Activated CD8-positive, alpha-beta memory T cell treated with anti-CD3 and anti-CD28 coated beads, Interleukin-2, amount 10 ng/mL, durations not matched to agents 7 days and 5 days (primary cell): ENCODE measurements at regions not wholly inside any gene's neighbourhood (a gene's known extent, or its start where the extent isn't known, plus 50 kb on each side); places are given as distances from the start of the nearest gene placed in this dataset.

ENCODE experiments used
- ATAC-seq: fragments of 150-1000 bp; cut with Tn5 transposase; one replicate; pipeline ENCODE4 v1.10.0; 2021; ENCODE audit warnings: moderate library complexity
- CTCF ChIA-PET: fragments of 350-600 bp; sonication (Branson Sonifier 250); formaldehyde crosslinking; loops from one replicate; lab custom pipeline; 2021; ENCODE audit warnings: antibody characterized with exemption; lab: Charles Lee
- DNase-seq: peaks from one replicate; pipeline ENCODE4 v3.0.0-alpha.2; 2020
- H3K27ac Mint-ChIP-seq: one replicate; pipeline ENCODE4 v1.8.0; 2021; ENCODE audit warnings: mild to moderate bottlenecking, mixed read lengths
- H3K27me3 Mint-ChIP-seq: one replicate; pipeline ENCODE4 v1.8.0; 2021; ENCODE audit warnings: mixed read lengths
- H3K36me3 Mint-ChIP-seq: one replicate; pipeline ENCODE4 v1.8.0; 2021; ENCODE audit warnings: mild to moderate bottlenecking, mixed read lengths
- H3K4me1 Mint-ChIP-seq: one replicate; pipeline ENCODE4 v1.8.0; 2021; ENCODE audit warnings: mixed read lengths
- H3K4me3 Mint-ChIP-seq: one replicate; pipeline ENCODE4 v1.8.0; 2021; ENCODE audit warnings: mild to moderate bottlenecking, moderate library complexity, mixed read lengths
- H3K9me3 Mint-ChIP-seq: one replicate; pipeline ENCODE4 v1.8.0; 2022; ENCODE audit warnings: low read depth, mixed read lengths

DNA sequence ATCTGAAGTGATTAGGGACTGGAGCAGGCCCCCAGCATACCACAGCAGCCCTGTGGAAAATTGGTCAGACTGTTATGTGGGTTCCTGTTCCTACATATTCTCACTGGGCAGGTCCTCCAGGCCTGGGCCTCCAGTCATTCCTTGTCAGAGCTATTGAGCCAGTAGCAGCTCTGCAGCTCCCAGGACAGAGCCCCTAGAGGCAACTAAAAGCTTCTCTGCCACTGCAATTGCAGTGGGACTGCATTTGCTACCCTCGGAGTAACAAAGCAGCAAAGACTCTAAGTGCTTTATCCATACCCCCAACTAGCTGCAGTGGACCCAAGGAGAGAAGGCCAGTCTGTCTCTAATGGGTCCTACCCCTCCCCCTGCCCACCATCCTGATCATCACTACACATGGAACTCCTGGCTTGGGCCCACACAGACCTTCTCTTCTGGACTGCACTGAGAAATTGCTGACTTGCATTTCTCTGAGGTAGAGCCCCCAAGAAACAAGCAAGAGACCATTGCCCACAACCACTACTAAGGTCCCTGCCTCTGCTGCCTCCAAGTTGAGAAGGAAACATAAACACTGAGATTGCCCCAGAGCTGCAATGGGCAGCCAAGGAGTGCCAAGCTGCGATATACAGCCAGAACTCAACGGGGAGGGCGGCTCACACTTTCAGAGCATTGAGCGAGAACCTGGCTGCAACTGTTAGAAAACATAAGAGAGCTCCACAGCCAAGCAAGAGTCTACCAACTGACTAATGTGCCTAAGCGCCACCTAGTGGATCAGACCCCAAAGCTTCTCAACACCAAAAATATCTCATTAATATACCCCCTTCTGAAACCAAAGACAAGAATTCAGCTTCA lies 738.7 kb upstream of the NDST4 start:
- ATAC-seq (no peak), DNase-seq (no peak)
- H3K36me3 Mint-ChIP-seq: no peaks in the 10 kb centered on the region
- no peaks in the 10 kb centered on the region for H3K9me3 Mint-ChIP-seq
- CTCF ChIA-PET: no interaction called here
- no peak overlapping the region for H3K27ac Mint-ChIP-seq
- H3K4me3 Mint-ChIP-seq: no peak overlapping the region
- no peaks in the 10 kb centered on the region for H3K4me1 Mint-ChIP-seq
- H3K27me3 Mint-ChIP-seq: no peaks in the 10 kb centered on the region

DNA sequence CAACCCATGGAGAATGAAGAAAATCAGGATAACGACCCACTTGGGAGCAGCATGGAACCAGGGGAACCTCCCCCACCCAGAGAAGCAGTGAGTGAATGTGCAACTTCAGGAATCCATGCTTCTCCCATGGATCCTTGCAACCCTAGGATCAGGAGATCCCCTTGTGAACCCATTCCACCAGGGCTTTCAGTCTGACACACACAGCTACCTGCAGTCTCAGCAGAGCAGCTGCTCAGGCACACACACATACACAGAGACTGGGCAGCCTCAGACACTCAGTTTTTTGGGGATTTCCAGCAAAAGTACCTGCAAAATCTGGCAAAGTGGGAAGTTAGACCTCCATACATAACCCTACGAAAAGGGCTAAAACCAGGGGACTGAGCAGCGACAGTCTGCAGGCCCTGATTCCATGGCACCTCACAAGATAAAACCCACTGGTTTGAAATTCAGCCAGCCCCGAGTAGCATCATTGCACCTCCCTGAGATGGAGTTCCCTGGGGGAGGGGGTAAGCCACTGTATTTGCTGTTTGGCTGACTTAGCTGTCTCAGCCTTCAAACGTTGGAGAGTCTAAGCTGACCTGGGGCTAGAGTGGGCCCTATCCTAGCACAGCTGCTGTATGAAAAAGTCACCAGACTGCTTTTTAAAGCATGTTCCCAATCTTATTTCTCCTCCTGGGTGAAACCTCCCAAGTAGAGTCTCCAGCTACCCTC lies 737.5 kb upstream of the NDST4 start:
- H3K4me1 Mint-ChIP-seq: no peaks in the 10 kb centered on the region
- H3K36me3 Mint-ChIP-seq: no peaks in the 10 kb centered on the region
- H3K27me3 Mint-ChIP-seq: no peaks in the 10 kb centered on the region
- no peak for ATAC-seq
- H3K4me3 Mint-ChIP-seq: no peak overlapping the region
- H3K9me3 Mint-ChIP-seq: no peaks in the 10 kb centered on the region
- H3K27ac Mint-ChIP-seq: no peak overlapping the region
- CTCF ChIA-PET: no interaction called here
- no peak for DNase-seq

- CTCF ChIA-PET: no interaction called here
- no peak overlapping the region for H3K27ac Mint-ChIP-seq
- H3K4me1 Mint-ChIP-seq: no peaks in the 10 kb centered on the region
- H3K4me3 Mint-ChIP-seq: no peak overlapping the region
- no peaks in the 10 kb centered on the region for H3K36me3 Mint-ChIP-seq
- ATAC-seq (no peak), DNase-seq (no peak)
- H3K9me3 Mint-ChIP-seq: no peaks in the 10 kb centered on the region
- H3K27me3 Mint-ChIP-seq: no peaks in the 10 kb centered on the region
Observed at GRCh38 chr4:115844180-115844579, 730.8 kb upstream of the NDST4 start.

- no peak overlapping the region for H3K27ac Mint-ChIP-seq
- CTCF ChIA-PET: no interaction called here
- no peaks in the 10 kb centered on the region for H3K36me3 Mint-ChIP-seq
- H3K4me3 Mint-ChIP-seq: no peak overlapping the region
- peaks cover 4% of the 10 kb centered on the region for H3K9me3 Mint-ChIP-seq
- ATAC-seq (no peak), DNase-seq (no peak)
- no peaks in the 10 kb centered on the region for H3K4me1 Mint-ChIP-seq
- no peaks in the 10 kb centered on the region for H3K27me3 Mint-ChIP-seq
Observed at GRCh38 chr4:115841871-115842270, 728.5 kb upstream of the NDST4 start.

DNA sequence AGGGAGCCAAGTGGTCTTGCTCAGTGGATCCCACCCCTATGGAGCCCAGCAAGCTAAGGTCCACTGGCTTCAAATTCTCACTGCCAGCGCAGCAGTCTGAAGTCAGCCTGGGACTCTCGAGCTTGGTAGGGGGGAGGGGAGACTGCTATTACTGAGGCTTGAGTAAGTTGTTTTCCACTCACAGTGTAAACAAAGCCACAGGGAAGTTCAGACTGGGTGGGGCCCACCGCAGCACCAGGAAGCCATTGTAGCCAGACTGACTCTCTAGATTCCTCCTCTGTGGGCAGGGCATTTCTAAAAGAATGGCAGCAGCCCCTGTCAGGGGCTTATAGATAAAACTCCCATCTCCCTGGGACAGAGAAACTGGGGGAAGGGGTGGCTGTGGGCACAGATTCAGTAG lies 721.0 kb upstream of the NDST4 start:
- no peak overlapping the region for H3K27ac Mint-ChIP-seq
- no peaks in the 10 kb centered on the region for H3K36me3 Mint-ChIP-seq
- H3K9me3 Mint-ChIP-seq: peaks cover 8% of the 10 kb centered on the region
- no peak overlapping the region for H3K4me3 Mint-ChIP-seq
- CTCF ChIA-PET: no interaction called here
- ATAC-seq (no peak), DNase-seq (no peak)
- no peaks in the 10 kb centered on the region for H3K4me1 Mint-ChIP-seq
- no peaks in the 10 kb centered on the region for H3K27me3 Mint-ChIP-seq

GRCh38 chr4:115824630-115825029 lies 711.2 kb upstream of the NDST4 start:
- no peaks in the 10 kb centered on the region for H3K36me3 Mint-ChIP-seq
- H3K4me3 Mint-ChIP-seq: no peak overlapping the region
- CTCF ChIA-PET: no interaction called here
- ATAC-seq: no peak
- no peaks in the 10 kb centered on the region for H3K4me1 Mint-ChIP-seq
- no peak for DNase-seq
- H3K27me3 Mint-ChIP-seq: no peaks in the 10 kb centered on the region
- peaks cover 3% of the 10 kb centered on the region for H3K9me3 Mint-ChIP-seq
- no peak overlapping the region for H3K27ac Mint-ChIP-seq

DNA sequence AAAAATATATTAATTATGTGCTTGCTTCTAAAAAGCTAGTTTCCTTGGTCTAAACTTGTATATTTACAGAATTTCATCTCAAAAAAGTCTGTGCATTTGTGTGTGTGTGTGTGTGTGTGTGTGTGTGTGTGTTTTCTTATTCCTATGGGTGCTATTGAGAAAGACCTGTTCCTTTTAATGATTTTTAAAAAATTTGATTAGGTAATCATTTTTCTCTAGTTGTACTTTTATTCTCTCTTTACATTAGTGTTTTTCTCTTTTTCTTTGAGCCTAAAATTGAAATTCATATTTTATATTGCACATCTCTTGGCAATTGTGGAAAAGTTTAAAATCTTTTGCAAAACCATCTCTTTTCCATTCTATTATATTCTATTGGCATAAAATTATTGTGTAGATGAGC lies 690.4 kb upstream of the NDST4 start:
- H3K9me3 Mint-ChIP-seq: peaks cover 4% of the 10 kb centered on the region
- ATAC-seq (no peak), DNase-seq (no peak)
- no peaks in the 10 kb centered on the region for H3K4me1 Mint-ChIP-seq
- H3K36me3 Mint-ChIP-seq: no peaks in the 10 kb centered on the region
- H3K27ac Mint-ChIP-seq: no peak overlapping the region
- no peaks in the 10 kb centered on the region for H3K27me3 Mint-ChIP-seq
- H3K4me3 Mint-ChIP-seq: no peak overlapping the region
- CTCF ChIA-PET: no interaction called here

- peaks cover 2% of the 10 kb centered on the region for H3K9me3 Mint-ChIP-seq
- CTCF ChIA-PET: no interaction called here
Observed at GRCh38 chr4:115790812-115791211, 677.4 kb upstream of the NDST4 start.

DNA sequence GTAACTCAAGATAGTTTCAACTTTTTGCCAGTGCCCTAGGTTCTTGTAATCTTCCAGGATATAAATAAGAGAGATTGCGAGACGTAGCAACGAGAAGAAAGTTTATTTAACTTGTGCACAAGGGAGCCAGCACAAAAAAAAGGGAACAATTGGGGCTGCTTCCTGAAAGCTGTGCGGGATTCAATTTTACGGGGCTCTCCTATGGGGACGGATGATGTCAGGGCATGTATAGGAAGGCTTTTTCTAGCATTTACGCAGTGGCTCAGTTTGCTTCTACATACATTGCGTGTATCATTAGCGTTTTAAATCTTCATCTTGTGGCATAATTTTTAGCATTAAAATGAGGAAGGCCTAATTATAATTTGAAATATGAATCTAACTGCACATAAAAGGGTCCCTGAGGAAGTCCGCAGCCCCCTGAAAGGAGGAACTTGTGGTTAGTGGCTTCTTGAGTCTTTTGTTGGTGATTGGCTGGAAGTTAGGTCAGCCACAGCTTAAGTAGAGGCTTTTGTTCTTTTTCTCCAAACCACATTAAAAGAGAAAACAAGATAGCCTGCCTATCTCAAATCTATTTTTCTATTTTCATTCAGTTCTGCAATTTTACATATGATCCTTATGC lies 668.2 kb upstream of the NDST4 start:
- Mint-ChIP-seq H3K4me3 (no peak overlapping the region), H3K27ac (no peak overlapping the region), H3K36me3 (no peaks in the 10 kb centered on the region), H3K27me3 (no peaks in the 10 kb centered on the region), H3K4me1 (no peaks in the 10 kb centered on the region), H3K9me3 (peaks cover 2% of the 10 kb centered on the region)
- CTCF ChIA-PET: no interaction called here
- ATAC-seq (no peak), DNase-seq (no peak)

More at GRCh38 chr4:115790812-115791211, 677.4 kb upstream of the NDST4 start:
- DNase-seq: no peak
- Mint-ChIP-seq H3K4me3 (no peak overlapping the region), H3K4me1 (no peaks in the 10 kb centered on the region), H3K27ac (no peak overlapping the region), H3K27me3 (no peaks in the 10 kb centered on the region), H3K36me3 (no peaks in the 10 kb centered on the region)
- ATAC-seq: no peak

- Mint-ChIP-seq H3K4me1 (no peaks in the 10 kb centered on the region), H3K9me3 (peaks cover 2% of the 10 kb centered on the region), H3K27ac (no peak overlapping the region), H3K27me3 (no peaks in the 10 kb centered on the region), H3K4me3 (no peak overlapping the region), H3K36me3 (no peaks in the 10 kb centered on the region)
- DNase-seq: no peak
- no peak for ATAC-seq
- CTCF ChIA-PET: no interaction called here
Observed at GRCh38 chr4:115780835-115781234, 667.4 kb upstream of the NDST4 start.

DNA sequence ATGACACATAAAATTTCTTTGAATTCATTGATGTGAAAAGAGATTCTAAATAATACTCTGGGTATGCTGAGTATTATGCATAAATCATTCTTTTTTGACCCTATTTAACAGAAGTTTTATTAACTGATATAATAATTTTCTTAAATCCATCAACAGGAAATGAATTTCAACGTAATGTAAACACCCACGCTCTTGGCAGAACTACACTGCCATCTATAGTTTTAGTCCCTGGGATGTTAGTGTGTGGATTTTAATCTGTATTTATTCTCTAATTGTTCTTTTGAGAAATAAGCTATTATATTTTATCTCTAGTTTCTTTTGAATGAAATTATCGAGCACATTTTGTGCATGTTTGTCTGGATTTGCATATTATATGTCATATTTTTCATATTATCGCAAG lies 666.8 kb upstream of the NDST4 start:
- no peaks in the 10 kb centered on the region for H3K27me3 Mint-ChIP-seq
- H3K4me1 Mint-ChIP-seq: no peaks in the 10 kb centered on the region
- H3K36me3 Mint-ChIP-seq: no peaks in the 10 kb centered on the region
- DNase-seq: no peak
- H3K27ac Mint-ChIP-seq: no peak overlapping the region
- CTCF ChIA-PET: no interaction called here
- no peak for ATAC-seq
- H3K4me3 Mint-ChIP-seq: no peak overlapping the region
- H3K9me3 Mint-ChIP-seq: peaks cover 2% of the 10 kb centered on the region

DNA sequence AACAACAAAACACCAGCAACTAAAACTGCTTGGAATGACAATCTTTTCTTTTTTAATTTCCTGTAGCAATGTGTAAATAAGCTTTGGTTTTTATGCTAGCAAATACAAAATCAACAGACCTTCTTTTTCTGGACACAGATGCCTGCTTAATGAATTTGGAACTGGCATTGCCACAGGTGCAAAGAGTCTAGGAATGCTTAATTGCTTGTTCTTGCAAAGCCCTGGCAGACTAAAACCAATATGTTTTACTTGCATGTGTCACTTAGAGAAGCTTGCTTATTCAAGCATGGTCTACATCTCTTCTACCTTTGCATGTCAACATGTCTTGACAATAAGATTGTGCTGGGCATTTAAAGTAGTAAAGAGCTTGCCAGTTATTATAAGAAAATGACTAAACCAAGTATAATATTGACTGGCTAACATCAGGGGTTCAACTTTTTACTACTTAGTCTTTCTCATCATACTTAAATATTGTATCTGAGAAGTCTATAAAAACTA lies 656.7 kb upstream of the NDST4 start:
- ATAC-seq: no peak
- CTCF ChIA-PET: no interaction called here
- H3K36me3 Mint-ChIP-seq: no peaks in the 10 kb centered on the region

DNA sequence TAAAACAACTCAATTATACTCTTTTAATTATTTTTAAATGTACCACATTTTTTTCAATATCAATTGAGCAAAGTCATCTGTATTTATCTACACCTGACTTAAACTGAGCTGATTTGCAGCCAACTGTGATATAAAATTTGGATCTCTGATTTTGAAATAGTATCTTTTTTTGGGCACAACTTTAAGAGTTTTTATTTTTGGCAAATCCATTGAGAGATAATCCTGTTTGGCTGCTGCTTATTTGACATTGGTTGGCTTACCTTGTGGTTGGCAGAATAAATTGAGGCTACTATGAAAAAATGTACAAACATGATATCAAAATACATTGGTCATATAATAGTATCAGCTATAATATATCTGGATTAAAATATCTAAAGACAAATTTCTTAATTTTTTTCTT lies 656.0 kb upstream of the NDST4 start:
- H3K4me3 Mint-ChIP-seq: no peak overlapping the region
- DNase-seq (no peak), ATAC-seq (no peak)
- no peaks in the 10 kb centered on the region for H3K4me1 Mint-ChIP-seq
- CTCF ChIA-PET: no interaction called here
- H3K36me3 Mint-ChIP-seq: no peaks in the 10 kb centered on the region
- H3K9me3 Mint-ChIP-seq: peaks cover 2% of the 10 kb centered on the region
- no peak overlapping the region for H3K27ac Mint-ChIP-seq
- no peaks in the 10 kb centered on the region for H3K27me3 Mint-ChIP-seq

More for the DNA sequence above, 656.7 kb upstream of the NDST4 start:
- Mint-ChIP-seq H3K27ac (no peak overlapping the region), H3K4me1 (no peaks in the 10 kb centered on the region), H3K4me3 (no peak overlapping the region), H3K9me3 (peaks cover 2% of the 10 kb centered on the region), H3K27me3 (no peaks in the 10 kb centered on the region)
- DNase-seq: no peak

GRCh38 chr4:115763051-115763450 lies 649.6 kb upstream of the NDST4 start:
- ATAC-seq (no peak), DNase-seq (no peak)
- CTCF ChIA-PET: no interaction called here
- no peak overlapping the region for H3K4me3 Mint-ChIP-seq
- no peak overlapping the region for H3K27ac Mint-ChIP-seq
- H3K4me1 Mint-ChIP-seq: no peaks in the 10 kb centered on the region
- H3K36me3 Mint-ChIP-seq: no peaks in the 10 kb centered on the region
- peaks cover 5% of the 10 kb centered on the region for H3K9me3 Mint-ChIP-seq
- no peaks in the 10 kb centered on the region for H3K27me3 Mint-ChIP-seq
